ENCODE measurements at regions not wholly inside any gene's neighbourhood (a gene's known extent, or its start where the extent isn't known, plus 50 kb on each side); places are given as distances from the start of the nearest gene placed in this dataset.

DNA sequence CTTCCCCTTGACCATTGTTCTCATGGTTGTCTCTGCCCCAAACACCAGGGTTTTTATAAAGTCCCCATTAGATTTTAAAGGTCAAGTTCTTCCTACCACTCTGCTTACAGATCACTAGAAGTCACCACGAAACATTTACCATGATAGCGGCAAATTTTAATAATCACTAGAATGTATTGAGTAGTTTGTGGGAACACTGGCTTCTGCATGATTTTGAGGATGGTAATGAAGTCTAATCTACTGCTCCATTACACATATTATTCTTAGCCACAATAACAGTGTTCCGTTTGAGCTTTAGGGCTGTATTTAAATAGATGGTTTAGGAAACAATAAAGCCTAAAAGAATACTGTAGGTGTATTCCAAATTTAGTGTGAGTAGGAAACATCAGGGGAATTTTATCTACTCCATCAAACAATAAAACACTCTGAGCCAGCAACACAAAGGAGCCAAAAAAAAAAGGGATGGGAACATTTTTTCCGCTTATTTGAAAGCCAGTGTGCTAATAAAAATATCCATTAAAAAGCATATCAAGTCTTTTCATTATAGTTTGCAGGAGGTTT is 49.7 kb downstream of the KLF12 start:
- no peak for DNase-seq

DNA sequence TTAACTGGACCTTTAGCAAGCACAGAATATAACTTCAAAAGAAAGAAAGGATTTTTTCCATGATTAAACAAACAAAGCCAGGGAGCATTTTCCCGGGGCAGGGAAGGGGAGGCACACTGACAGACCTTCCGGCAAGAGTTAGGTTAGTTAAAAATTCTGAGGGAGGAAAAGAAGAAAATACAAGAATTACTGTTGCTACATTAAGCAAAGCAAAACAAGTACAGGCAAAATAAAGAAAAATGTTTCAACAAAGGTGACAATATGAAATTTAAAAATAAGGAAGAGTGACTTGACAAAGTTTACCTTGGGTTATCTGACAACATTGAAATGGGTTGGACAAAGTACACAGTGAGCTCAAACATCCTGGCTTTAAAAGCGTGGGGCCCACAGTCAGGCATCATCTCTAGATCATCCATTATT is 51.5 kb downstream of the KLF12 start:
- no peak for DNase-seq

DNA sequence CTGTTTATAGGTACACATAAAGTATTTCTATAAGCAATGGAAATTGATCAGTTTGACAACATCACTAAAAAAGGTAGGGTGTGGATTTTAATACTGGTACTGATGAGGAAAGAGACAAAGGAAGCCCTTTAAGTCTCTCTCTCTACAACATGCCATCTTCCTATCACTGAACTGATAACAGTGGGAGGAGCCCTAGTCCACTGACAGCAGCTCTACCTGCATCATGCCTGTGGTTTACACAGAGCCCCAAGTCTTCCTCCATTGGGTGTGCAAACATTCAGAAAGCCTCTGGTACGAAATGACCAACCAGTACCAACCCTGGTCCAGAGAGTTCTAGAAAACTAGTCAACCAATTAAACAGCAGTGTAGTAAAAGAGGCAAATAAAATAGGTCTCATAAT is 53.4 kb downstream of the KLF12 start:
- no peak for DNase-seq

DNA sequence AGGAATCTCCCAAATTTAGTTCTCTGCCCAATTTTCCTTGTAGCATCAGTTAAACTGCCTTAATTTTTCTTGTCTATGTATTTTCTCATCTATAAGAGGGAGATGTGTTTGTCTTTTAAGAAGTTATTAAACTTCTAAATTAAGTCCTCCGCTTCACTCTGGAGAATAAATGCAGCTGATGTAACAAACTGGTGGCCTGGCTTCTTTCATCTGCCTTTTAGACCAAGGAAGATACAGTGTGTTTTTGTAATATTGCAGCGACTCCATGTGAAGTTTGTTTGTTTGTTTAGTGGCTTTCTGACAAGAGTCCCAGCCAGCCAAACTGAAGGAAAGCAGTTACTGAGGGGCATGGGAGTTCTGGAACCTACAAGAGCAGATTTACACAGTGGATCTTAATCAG is 56.4 kb downstream of the KLF12 start:
- DNase-seq = no peak

DNA sequence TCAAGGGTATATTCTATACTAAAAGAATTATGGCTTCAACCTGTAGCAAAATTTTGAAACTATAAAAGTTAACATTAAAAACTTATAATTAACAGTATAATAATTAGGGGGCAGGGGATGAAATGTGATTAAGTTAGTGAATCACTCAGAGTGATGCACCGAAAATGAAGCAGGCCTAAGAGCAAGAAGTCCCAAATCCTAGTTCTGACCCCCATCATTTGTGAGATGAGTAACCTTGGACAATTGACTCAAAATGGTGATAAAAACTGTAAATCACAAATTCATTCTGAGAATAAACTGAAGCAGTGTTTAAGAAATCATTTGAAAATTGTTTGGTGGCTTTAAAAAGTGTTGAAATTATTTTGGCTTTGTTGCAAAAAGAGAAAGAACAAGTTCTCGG is 56.8 kb downstream of the KLF12 start:
- no peak for DNase-seq

DNA sequence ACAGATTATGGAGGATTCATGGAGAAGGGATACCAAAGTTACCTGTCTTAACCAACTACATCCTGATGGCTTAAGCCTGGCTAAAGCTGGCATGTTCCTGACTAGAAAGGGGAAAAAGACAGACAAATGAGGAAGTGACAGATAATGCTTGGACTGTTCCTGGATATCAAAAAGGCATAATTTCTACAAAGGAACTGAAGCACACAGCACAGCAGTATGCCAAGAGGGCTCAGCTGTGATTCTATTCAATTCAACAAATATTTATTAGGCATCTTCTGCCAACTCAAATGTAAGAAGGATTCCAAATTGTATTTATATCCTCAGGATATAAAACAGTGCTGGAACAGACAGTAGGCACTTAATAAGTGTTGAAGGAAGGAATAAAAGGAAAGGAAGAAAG is 59.5 kb downstream of the KLF12 start:
- DNase-seq = no peak

DNA sequence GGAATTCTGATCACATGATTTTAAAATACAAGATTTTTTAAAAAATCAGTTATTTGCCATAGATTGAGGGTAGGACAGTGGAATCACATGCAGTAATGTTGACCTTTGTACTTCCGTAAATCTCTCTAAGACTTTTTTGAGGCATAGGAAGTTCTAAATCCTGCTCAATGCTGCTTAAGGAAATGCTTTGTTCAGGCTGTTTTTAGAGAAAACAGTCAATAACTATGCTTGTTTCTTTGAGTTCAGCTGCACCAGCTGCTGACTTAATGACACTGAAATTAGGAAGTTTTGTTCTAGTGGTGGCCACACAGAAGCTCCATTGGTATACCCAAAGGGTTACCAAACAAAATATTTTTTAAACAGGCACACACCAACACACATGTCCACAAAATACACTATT is 60.9 kb downstream of the KLF12 start:
- DNase-seq = no peak

DNA sequence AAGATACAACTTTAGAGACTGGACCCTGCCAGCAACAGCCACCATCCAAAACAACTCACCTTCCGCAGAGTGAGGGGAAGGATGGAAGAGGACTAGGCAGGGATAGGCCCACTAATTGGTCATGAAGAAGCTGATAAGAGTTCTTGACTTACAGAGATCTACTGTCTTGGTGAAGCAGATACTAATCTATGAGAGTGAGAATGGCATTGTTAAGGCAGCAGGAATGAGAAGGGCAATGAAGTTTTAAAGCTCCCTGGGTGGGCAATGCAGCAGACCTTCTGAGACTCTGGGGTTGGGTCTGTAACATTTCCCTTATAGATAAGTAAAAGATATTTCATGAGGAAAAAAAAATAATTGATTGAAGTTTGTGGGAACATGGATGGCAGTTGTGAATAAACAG is 63.7 kb downstream of the KLF12 start:
- no peak for DNase-seq

DNA sequence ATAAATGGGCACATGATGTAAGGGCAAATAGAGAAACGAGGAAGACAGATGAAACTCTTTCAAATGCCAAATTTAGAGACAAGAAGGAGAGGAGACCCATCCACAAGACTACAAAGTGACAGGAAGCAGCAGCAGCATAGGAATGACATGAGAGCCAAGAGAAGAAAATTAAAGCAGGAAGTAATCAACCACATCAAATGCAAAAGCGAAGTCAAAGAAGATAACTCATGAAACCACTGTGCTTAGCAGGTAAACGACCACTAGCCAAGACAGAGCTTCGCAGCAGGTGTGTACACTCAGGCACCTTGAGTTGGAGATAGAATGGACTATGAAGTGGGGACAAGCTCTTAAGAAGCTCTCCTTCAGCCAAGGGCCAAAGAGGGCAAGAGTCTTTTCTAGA is 64.1 kb downstream of the KLF12 start:
- no peak for DNase-seq

DNA sequence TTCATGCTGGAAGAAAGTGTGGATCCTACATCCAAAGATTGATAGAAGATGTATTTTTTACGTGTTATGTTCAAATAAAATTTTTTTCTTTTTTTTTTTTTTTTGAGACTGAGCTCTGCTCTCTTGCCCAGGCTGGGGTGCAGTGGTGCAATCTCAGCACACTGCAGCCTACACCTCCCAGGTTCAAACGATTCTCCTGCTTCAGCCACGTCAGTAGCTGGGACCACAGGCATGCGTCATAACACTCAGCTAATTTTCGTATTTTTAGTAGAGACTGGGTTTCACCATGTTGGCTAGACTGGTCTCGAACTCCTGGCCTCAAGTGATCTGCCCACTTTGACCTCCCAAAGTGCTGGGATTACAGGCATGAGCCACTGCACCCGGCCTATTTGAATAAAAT is 65.7 kb downstream of the KLF12 start:
- DNase-seq = no peak

DNA sequence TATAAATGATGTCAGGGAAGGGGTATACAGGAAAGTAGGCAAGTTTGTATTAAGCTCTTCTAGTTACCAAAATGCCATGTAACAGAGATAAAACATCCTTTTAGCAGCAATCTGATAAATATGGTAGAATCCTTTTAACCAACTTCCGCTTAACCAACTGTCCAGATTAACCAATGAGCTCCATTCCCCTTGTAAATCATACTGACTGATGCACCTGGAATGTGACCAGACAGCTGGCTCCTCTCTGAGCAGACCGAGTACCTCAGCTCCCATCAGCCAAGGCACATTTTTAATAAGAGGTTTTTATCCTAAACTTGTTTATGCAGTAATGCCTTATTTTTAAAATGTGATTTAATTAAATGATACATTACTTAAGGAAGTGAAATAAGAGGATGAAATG is 66.4 kb downstream of the KLF12 start:
- no peak for DNase-seq

DNA sequence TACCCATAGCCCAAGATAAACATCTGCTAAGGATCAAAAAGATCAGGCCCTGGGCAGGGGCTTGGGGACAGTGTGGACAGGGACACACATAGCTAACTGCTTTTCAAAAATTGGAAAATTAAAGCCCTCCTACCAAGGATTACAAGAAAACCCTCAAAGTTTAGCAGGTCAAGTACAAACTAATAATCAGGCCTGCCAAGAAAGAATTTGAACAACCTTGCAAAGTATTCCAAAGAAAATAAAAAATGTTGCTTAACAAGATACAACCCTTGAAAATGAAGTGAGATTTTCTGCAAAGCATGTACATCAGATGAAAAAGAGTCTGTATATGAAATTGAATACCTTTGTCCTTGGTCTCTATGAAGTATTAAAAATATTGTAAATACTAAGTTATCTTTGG is 67.3 kb downstream of the KLF12 start:
- no peak for DNase-seq

DNA sequence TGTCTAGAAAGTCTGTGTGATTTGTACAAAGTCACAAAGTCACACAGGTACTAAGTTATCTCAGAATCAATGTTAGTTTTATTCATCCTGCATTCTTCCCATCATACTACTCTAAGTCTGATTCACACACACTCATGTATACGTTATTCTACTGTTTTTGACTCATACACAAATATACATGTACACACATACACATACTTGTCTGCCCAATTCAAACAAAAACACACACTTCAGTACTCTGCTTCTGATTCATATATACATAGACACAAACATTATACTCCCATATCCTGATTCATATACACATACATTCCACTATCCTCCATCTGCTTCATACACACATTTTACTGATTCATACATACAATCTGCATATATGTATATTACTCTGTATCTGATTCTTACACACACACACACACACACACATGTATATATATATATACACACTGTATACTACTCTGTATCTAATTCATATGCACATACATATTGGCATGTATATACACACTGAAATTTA is 69.3 kb downstream of the KLF12 start:
- DNase-seq = no peak

DNA sequence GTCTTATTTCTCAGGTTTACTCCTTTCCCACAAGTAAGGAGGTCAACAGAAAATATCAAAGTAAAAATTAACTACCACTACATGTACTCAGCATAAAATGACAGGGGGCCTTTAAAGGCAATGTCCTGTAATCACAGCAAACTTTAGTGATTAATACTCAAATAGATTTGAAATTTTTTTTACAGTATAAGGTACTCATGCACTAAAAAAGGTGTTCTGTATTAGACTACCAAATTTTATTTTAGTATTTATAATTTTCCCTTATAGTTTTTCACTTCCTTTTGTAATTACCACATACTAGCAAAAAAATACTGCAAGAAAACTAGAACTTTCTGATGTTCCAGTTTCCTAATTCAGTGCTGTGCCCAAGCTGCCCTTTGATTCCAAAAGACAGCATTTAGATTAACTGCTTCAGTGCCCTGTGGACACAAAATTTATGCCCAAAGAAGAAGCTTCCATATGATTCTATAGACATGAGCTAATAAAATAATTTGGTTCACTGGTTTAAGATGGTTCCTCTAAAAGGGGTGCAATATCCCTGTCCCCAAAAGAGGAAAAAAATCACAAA is 70.6 kb downstream of the KLF12 start:
- DNase-seq = no peak

DNA sequence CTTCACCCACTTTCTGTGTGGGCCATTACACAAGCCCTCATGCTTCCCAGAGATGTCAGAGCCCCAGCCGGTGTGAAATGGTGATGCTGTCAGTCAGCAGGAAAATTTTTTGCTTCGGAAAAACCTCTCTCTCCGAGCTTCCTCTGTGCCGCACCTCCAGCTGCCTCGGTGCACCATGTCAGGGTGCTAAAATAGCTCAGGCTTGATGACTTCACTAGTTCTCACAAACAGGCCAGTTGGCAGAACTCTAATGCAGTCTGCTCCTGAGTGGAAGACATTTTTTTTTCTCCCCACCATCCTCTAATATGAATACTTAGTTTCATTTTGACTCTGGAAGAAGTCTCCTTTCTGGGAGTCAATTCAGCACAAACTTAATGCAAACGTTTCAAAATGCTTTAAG is 71.3 kb downstream of the KLF12 start:
- DNase-seq = no peak

DNA sequence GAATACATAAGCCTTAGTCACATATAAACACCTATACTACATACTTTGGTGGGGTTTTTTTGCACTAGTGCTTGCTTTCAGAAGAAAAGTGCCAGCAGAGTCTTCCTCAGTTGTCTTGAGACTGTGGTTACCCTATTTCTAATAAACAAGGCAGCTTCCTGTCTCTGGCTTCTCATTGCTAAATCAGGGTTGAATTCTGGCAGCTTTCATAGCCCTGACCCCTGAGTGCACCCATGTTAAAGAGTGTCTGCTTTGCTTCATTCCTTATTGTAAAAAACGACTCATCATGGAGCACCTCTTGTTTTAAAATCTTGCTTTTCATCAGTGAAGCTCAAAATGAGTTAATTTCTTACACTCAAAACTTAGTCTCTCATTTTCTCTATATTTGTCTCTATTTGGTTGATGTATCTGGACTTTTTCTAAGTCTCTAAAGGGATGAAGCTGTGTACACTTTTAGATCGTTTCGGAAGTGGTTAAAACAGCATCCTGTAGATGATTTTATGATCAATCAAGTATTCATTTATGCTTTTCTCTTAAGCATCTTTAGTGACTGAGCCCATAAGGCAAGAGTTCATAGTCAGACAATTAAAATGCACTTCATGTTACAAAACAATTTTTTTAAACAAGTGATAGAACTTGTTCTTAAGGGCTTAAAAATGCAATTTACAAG is 72.1 kb downstream of the KLF12 start:
- no peak for DNase-seq

DNA sequence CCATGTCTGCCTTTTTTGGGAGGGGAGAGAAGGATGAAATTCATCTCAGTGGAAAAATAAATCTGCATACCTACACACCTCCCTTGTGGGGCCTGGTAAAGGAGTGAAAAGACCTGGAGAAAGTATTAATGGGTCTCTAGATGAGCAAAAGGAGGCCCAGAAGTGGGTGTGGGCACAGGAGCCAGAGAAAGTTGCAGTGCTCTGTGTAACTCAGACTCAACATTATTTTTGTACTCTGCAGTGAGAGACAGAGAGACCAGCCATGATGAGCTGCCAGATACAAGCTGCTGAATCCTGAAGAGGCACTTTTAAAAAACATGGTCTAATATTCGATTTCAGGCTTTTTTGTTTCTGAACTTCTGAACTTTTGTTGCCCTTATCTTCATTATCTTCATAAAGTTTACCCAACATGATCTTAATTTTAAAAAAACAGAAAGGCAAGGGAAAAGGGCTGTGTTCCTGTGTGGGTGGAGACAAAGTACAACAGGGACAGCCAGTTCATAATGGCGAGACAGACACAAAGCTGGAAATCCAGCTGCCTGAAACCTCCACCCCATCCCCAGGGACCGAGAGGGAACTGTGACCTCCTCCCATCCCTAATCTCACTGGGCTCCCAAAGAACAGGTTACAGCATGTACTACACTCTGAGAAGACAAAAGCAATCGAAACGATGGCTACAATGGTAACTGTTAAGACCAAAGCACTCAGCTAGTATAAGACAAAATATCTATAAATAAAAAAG is 77.2 kb downstream of the KLF12 start:
- DNase-seq = no peak

DNA sequence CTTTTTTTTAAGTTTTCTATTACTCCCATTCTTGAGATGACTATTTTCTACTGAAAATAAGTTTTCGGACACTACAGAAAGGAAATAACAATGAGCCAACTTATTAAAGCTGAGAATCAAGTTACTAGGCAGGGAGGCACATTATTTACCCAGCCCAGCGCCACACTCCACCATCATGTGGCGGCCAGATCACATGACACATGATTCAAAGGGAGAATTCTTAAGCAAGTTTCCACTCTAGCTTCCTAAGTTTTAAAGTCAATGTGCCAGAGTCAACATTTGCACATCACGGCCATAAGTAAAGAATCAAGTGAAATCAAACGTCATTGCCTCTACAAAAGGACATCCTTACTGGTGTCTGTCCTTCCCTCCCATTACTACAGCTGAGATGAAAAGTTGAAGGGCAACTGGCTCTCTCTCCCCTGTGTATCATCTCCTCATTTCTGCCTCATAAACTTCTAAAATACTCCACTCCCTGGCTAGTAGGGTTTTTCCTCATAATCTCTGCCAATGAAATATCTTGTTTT is 81.7 kb downstream of the KLF12 start:
- no peak for DNase-seq

DNA sequence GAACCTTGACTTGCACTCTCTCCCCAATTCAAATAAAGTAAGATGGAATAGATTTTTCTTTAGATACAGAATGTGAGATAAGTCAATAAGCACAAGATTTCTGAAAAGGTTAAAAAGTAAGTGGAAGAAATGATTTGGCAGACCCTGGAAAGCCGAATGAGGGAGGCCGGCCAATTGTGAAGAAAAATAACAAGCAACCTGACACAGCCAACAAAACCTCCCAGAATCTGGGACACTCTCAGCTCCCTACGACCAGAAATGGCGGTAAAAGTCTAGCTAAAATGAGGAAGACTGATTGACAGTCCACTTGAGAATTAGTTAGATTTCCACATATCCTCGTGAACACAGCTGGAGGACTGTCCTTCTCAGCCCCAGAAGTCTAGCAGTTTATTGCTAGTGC is 85.4 kb downstream of the KLF12 start:
- DNase-seq = no peak

DNA sequence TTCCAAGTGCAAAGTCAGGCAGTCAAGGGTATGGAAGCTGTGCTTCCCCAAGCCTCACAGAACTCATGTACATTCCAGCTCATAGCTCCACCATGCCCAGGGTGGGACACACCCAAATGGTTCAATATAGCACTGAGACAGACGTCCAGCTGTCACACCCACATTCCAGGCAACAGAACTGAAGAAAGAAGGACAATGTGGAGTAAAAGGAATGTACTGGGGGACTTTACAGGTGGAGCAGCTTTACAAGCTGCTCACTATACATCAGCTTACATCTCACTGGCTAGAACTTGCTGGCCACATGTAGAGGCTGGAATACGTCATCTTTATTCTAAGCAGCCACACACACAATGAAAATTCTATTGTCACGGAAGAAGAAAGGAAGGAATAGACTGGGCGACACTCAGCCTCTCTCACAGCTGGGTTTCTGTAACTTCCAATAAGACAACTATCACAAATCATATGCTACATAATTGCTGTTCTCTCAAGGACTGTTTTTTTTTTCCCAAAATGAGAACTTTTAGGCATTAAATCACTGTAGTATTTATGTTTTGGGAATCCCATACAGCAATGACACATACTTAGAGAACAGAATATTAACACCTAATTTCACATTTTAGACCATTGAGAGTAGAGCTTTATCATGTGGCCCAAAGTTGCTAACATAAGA is 86.1 kb downstream of the KLF12 start:
- DNase-seq = no peak

DNA sequence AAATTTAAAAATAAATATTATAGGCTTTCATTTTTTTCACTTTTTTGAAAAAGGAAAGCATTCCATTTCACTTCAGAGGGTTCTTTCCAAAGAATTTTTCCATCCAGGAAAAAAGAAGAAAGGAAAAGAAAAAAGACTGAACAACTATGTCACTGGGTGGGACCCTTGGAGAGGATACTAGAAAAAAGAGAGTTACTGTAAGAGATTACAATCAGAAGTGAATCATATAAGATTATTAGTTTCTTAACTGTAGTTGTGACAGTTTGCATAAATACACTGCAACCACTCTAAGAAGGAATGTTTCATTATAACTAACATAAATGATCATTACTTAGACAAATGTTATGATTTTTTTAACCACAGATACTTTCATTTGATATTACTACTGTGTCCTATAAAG is 87.8 kb downstream of the KLF12 start:
- no peak for DNase-seq

DNA sequence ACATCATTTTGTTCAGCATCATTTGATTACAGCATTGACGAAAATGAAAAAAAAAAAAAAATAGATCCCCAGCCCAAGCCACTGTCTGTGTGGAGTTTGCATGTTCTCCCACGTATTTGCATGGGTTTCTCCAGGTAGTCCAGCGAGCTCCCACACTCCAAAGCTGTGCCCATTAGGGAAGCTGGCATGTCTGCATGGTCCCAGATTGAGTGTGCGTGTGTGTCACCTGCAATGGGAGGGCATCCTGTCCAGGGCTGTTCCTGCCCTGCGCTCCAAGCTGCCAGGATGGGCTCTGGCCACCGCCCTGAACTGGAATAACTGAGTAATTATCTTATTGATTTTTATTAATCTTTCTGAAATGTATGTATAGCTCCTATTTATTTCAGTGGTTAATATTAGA is 88.6 kb downstream of the KLF12 start:
- no peak for DNase-seq

DNA sequence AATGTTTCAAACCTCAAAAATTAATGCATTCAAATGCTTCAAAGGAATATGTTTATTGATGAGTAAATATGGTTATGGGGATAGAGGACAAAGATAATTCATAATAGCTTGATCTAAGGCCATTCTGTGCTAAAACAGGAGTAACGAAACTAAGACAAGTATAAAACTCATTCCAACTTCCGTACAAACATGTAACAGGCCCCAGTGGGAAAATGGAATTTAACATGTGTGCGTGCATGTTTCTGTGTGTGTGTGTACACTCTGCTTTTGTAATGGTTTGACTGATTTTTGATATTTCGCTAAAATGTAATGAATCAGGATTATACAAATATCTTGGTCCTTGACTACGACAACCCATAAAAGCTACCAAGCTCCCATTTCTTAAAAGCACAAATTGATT is 91.0 kb downstream of the KLF12 start:
- DNase-seq = no peak

All from NCI-H1048 (cell line).